Nucleus accumbens (tissue), 56 donors: ENCODE measurements at regions not wholly inside any gene's neighbourhood (a gene's known extent, or its start where the extent isn't known, plus 50 kb on each side); places are given as distances from the start of the nearest gene placed in this dataset.
A peak's percentile ranks its signal among the peaks of the same experiment; 100 is the strongest.
"Not testable (repeated sequence)": the region's sequence is repeated elsewhere in the genome, so short reads cannot be mapped to it uniquely, and the experiment has no call there.

ENCODE experiments used
- DNase-seq, 56 donors: peaks; one replicate each; lab custom pipeline; 2025; lab: John Stamatoyannopoulos, UW

DNA sequence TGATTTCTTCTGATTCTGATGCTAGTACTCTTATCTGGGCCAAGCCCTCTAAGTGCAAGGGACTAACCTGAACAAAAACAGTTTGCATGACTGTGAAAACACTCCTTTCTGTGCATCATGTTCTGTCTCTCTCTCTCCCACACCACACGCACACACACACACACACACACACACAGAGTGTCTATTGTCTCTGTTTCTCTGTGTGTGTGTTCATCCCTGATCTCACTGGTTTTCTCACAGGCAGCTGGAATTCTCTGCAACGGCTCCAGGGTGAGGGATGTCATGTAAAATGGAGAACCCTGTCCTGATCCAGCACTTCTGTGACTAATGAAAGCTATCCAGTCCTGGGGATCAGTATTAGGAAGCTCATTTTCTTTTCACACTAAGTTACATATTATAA is 453.1 kb upstream of the RGMB start:
- DNase-seq, result peak in 7 of 56 donors; percentile 0 to 28 (median 4)

DNA sequence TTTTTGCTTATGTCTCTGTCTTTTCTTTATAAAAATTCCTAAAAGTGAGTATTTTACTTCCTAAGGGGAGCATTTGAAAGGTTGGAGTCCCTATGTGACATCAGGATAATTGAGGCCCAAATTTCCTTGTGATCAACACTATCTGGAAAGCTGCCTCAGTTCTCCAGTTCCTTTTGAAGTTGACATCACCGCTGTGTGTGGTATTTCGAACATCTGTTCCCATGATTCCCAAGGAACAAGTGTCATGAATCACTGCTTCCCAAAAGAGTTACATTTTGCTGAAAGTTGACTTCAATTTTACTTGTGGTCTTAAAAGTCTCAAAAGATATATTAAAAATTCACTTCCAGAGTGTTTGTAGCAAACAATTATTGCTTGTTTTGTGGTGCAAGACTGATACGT is 452.1 kb upstream of the RGMB start:
- no peak for DNase-seq

DNA sequence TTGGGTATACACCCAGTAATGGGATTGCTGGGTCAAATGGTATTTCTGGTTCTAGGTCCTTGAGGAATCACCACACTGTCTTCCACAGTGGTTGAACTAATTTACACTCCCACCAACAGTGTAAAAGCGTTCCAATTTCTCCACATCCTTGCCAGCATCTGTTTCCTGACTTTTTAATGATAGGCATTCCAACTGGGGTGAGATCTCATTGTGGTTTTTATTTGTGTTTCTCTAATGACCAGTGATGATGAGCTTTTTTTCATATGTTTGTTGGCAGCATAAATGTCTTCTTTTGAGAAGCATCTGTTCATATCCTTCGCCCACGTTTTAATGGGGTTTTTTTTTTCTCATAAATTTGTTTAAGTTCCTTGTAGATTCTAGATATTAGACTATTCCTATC is 448.3 kb upstream of the RGMB start:
- not testable (repeated sequence) for DNase-seq

DNA sequence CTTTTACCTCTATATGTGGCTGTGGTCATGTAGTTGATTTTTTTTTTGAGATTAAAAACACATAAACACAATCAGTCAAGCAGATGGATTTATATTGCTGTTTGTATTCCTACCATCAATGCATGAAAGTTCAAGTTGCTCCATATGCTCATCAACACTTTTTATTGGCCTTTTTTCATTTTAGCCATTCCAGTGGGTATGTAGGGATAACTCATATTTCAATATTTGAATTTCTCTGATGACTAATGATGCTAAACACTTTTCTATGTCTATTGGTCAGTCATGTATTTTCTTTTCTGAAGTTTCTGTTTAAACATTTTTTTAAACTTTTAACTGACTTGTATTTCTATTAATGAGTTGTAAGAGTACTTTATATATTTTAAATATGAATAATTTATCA is 445.4 kb upstream of the RGMB start:
- no peak for DNase-seq

DNA sequence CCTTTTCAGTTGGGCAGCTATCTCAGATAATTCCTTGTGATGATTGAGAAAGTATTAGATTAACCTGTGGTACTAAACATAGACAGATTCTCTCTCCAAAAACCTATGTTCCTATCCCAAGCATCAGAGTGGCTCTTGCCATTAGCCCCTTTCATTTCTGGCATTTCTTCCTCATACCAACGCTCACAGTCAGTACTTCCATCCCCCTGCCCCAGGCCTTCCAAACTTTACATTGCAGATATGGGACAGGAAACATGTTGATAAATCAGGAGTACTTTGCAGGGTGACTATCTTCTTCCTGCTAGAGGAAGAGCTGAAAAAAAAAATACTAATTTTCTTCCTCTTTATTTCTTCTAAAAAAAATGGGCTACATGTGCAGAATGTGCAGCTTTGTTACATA is 442.6 kb upstream of the RGMB start:
- DNase-seq, result no peak

DNA sequence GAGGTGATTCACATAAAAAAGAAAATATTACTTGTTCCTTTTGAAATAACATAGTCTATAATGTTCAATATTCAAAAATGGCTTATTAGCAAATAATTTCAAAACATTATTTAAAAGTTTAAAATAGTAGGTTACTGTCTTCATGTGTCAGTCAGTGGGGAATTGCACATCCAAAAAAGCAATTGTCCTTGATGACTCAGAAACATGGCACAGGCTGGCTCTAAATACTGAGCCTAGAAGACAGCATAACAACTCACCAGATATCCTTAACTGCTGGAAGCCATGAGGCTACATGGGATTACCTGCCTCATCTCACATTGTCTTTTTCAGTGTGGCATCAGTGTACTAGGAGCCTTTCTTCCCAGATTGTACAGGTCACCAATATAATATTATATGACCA is 439.5 kb upstream of the RGMB start:
- DNase-seq, result no peak

DNA sequence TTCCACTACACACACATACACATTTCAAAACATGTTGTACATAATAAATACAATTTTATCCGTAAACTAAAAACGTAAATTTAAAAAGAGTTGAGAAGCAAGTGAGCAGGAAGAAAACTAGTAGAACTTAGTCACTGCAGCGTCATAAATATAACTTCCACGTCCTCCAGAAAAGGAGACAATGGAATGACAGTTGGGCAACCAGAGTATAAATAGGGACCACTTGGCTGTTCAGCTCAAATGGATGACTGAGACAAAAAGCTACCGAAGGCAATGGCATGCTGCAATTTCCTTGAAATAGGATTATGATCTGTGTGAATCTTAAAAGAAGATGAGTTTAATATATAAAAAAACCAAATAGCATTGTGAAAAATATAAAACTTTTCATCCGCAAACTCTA is 438.5 kb upstream of the RGMB start:
- no peak for DNase-seq

DNA sequence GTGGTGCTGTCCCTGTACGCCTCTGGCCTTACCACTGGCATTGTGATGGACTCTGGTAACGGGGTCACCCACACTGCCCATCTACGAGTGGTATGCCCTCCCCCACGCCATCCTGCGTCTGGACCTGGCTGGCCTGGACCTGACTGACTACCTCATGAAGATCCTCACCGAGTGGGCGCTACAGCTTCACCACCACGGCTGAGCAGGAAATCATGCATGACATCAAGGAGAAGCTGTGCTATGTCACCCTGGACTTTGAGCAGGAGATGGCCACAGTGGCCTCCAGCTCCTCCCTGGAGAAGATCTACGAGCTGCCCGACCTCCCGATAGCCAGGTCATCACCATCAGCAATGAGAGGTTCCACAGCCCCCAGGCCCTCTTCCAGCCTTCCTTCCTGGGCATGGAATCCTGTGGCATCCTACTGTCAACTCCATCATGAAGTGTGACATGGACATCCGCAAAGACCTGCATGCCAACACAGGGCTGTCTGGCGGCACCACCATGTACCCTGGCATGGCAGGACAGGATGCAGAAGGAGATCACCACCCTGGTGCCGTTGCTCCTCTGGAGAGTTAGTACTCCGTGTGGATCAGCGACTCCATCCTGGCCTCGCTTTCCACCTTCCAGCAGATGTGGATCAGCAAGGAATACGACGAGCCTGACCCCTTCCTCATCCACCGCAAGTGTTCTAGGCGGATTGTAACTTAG is 434.2 kb upstream of the RGMB start:
- no peak for DNase-seq

DNA sequence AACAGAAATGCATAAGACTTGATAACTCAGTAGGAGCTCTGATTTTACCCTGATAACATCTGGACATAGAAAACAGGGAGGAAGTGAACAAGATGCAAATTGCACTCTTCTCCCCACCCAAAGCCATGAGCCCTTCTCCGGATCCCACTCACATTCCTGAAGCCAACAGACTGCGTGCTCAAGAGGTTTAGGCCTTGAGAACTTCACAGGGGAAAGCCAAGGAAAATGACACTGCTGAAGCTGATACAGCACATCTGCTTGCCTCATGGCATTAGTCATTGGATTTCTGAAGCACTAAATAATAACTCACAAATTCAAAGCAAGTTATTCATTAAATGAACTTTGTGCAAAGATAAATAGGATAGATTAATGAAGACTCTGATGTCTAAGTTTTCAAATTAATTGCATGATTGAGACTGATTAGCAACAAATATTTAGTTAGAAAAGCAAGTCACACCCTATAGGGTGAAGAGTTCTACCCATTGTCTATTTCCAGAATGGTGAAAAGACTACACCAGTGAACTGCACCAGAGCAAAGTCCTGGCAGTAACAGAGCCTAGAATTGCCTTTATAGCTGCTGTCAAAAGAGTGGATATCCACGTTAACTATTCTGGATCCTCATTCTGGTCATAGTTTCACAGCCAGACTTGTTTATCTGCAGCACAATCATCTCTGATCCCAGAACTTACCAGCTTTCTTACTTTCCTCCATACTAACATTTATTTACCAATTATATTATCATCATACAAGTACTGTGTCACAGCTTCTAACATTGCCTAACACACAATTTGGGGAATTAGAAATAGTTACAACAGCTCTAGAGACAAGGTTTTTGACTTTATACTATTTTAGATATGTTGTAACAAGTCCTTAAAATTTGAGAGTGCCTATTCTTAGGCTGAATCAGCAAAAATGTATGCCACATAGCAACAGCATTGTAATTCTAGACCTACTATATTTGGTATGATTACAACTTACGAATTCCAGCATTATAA is 432.1 kb upstream of the RGMB start:
- no peak for DNase-seq

DNA sequence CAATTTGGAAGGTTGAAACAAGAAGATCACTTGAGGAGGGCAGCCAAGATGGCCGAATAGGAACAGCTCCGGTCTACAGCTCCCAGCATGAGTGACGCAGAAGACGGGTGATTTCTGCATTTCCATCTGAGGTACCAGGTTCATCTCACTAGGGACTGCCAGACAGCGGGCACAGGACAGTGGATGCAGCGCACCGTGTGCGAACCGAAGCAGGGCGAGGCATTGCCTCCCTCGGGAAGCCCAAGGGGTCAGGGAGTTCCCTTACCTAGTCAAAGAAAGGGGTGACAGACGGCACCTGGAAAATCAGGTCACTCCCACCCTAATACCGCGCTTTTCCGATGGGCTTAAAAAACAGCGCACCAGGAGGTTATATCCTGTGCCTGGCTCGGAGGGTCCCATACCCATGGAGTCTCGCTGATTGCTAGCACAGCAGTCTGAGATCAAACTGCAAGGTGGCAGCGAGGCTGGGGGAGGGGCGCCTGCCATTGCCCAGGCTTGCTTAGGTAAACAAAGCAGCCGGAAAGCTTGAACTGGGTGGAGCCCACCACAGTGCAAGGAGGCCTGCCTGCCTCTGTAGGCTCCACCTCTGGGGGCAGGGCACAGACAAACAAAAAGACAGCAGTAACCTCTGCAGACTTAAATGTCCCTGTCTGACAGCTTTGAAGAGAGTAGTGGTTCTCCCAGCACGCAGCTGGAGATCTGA is 430.4 kb upstream of the RGMB start:
- not testable (repeated sequence) for DNase-seq

DNA sequence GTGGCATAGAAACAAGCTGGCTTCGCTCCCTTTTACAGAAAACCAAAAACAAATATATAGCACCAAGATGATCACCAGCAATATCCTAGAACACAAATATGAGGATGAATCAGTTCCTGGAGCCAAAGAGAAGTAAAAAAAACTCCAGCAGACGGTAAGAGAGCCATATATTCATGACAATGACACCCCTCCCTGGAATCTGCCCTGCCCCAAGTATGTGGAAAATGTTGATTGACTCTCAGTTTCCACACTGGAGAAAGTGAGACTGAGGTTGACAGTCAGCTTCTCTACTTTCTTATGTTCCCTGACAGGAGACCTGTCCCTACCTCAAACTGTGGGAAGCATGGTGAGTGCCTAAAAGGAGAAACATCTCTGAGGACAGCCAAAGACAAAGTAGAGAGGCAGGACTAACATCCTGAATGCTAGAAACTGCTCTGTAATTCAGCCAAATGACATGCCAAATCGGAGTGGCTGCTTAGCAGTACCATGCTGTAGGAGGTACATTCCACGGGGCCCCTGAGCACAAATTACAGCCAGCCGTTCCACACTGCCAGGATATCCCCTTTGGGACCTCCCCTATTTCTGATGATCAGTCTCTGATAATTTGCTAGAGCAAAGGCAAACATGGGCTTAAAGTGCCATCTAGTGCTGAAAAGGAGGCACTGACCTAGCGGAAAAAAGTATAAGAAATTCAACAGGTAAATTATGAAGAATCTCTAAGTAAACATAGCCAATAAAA is 424.0 kb upstream of the RGMB start:
- no peak for DNase-seq

DNA sequence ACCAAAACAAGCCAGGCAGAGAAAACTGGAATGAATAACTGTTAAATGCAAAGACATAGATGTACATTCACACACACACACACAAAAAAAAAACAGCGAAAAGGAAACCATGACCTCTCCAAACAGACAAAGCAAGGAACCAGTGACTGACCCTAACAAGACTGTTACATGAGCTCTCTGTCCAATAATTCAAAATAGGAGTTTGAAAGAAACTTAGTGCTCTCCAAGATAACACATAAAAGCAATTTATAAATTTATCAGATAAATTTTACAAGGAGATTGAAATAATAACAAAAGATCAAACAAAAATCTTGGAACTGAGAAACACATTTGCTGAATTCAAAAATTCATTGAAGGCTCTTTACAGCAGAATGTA is 423.5 kb upstream of the RGMB start:
- DNase-seq, result no peak

DNA sequence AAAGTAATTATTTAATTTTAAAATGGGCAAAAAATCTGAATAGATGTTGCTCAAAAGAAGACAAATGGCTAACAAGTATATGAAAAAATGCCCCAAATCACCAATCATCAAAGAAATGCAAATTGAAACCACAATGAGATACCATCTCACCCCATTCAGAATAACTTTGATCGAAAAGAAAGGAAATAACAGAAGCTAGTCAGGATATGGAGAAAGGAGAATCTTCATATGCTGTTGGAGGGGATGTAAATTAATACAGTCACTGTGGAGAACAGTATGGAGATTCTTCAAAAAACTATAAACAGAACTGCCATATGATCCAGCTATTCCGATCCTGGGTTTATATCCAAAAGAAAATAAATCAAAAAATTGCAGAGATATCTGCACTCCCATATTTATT is 418.5 kb upstream of the RGMB start:
- DNase-seq, result no peak

DNA sequence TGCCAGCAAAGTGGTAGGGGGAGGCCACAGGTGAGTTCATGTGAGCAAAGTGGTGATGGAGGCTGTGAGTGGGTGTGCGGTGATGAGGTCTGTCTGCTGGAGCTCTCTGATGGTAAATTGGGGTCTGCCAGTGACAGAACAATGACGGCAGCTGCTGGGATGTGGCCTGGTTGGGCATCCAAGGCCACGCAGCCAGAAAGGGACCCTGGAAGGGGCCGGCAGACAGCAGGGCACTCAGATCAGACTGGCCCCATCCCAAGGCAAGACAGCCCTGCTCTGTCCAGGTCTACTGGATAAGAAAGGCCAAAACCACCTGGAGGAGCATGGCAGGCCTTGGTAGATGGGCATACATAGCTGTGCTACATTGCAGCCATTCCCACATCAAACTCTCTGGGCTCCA is 412.9 kb upstream of the RGMB start:
- no peak for DNase-seq

DNA sequence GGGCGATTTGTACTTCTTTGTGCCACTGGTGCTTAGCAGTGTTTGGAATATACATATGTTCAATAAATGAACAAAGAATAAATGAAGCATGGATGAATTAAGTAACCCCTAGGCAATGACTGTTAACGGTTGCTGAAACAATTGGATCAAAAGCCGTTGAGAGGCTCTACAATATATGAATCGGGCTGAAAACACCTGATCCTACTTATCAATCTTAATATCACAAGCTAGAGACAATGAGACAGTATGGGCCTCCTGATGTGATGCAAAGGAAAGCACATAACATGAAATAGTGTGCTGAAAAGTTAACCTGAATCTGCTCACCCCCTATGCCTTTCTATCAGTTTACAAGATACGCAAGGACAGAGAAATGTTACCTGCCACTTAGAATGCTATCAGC is 410.3 kb upstream of the RGMB start:
- no peak for DNase-seq

DNA sequence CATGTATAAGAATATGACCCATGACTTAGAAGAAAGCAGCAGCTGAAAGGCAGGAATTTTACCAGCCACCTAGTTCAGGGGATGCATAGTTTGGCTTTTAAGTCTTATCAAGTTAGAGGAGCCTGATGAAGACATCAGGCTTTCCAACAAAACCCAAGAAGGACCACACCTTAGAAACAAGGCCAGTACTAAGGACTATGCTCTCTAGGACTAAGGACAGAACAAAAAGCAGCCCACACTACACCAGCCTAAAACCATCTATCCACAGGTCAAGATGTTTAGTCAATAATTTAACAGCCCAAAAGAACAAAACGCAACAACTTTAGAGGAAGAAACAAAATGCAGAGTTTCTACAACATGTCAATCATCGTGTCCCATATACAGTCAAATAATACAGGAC is 408.9 kb upstream of the RGMB start:
- DNase-seq, result no peak

DNA sequence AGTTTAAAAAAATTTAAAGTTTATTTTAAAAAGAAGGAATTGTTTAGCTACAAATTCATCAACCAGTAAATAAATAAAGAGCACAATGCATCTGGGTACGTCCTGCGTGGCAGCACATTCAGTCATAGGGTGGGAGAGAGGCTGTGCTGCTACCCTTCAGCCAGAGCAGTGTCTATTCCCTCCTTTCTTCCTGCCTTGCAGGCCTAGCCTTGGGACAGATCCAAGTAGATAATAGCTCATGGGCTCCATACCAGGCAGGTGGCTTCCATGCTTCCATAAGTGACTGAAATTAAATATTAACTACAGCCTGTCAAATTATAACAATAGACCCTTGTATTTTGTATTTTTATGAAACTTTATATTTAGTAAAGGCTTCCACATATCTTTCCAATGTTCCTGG is 408.3 kb upstream of the RGMB start:
- DNase-seq, result no peak

DNA sequence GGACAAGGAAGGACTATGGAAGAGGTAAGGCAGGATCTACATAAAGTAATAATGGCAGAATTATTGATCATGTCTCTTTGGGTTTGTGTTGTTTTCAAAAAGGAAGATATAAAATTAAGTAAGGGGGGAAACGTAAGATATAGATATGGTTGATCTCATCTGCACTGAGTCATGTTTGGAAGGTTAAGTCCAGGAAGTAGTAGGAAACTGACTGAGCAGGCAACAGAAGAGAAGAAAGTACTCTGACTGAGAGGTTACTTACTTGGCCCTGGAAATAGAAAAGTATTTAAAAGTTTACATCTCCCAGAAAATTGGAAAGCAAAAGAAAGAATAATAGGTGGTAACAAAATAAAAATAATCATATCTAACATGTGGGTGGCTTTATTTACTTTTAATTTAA is 405.3 kb upstream of the RGMB start:
- DNase-seq, result no peak

DNA sequence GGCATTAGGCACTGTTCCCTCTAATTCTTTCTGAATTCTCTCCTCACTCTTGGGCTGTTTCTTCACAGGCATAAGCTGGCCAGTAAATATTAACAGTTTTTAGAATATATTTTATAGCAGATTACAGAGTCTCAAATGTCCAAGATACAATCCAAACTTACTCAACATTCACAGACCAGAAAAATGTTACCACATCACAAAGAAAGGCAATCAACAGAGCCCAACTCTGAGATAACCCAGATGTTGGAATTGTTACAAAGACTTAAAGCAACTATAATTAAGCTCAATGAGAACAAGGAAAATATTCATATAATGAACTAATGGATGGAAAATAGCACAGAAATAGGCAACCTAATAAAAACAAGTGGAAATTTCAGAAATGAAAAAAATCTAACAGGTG is 401.1 kb upstream of the RGMB start:
- no peak for DNase-seq

DNA sequence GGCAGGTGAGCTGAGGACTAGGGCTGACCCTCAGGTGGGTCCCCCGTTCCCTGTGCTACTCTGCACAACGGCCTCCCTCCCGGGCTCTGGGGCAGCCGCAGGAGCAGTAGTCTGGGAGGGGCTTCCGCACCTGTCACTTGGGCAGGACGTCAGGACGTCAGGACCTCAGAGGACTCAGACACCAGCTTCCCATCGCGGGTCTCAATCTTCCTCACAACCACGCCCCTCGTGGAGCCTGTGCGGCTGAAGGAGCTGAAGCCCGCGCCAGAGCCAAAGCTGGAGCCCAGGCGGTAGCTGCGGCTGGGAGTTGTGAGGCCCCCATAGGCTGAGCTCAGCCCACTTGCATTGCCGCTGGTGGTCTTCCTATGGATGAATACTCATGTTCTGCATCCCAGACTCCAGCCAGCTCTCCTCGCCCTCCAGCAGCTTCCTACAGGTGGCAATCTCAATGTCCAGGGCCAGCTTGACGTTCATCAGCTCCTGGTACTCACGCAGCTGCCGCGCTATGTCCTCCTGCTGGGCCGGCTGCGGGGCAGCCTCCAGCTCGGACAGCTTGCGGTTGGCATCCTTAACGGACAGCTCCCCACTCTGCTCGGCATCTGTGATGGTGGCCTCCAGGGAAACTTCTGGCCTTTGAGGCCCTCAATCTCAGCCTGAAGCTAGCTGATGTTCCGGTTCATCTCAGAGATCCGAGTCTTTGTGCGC is 381.4 kb upstream of the RGMB start:
- no peak for DNase-seq
